ENCODE measurements at regions not wholly inside any gene's neighbourhood (a gene's known extent, or its start where the extent isn't known, plus 50 kb on each side); places are given as distances from the start of the nearest gene placed in this dataset.

GRCh38 chr9:13868336-13868735 is 445.6 kb downstream of the NFIB start:
- H3K9me3 ChIP-seq (ENCODE audit: control insufficient read depth, insufficient read depth, low read length) = no peaks in the 10 kb centered on the region
- no peak for TF ChIP-seq CTCF (IDR thresholded peaks at IDR 0.05; ENCODE audit: low read depth, low read length, poor library complexity, severe bottlenecking)
- TF ChIP-seq EZH2phosphoT487 (IDR thresholded peaks at IDR 0.05; ENCODE audit: borderline replicate concordance, low read length) = no peak
- H3K4me3 ChIP-seq (ENCODE audit: low read length) = no peak overlapping the region
- no peaks in the 10 kb centered on the region for H3F3A ChIP-seq (ENCODE audit: control insufficient read depth, insufficient read depth)
- no peaks in the 10 kb centered on the region for H3K79me2 ChIP-seq (ENCODE audit: control insufficient read depth, low read length)
- no peaks in the 10 kb centered on the region for H3K4me1 ChIP-seq (ENCODE audit: control insufficient read depth, low read length)
- H3K9me2 ChIP-seq (replicated peaks; ENCODE audit: control insufficient read depth, low read length) = no peaks in the 10 kb centered on the region
- H3K36me3 ChIP-seq (ENCODE audit: control insufficient read depth, low read length) = no peaks in the 10 kb centered on the region
- no peaks in the 10 kb centered on the region for H3K27me3 ChIP-seq (ENCODE audit: control insufficient read depth, low read length)
- H3K4me2 ChIP-seq (ENCODE audit: low read length) = no peak overlapping the region
- no peak overlapping the region for H3K27ac ChIP-seq (ENCODE audit: low read depth, low read length)
- H4K20me1 ChIP-seq (ENCODE audit: control insufficient read depth, insufficient read depth, low read depth, low read length) = no peaks in the 10 kb centered on the region

- Histone ChIP-seq H3K9me2 (replicated peaks; ENCODE audit: control insufficient read depth, low read length) (no peaks in the 10 kb centered on the region), H3F3A (ENCODE audit: control insufficient read depth, insufficient read depth) (no peaks in the 10 kb centered on the region), H3K4me2 (ENCODE audit: low read length) (no peak overlapping the region), H3K36me3 (ENCODE audit: control insufficient read depth, low read length) (no peaks in the 10 kb centered on the region), H3K27me3 (ENCODE audit: control insufficient read depth, low read length) (no peaks in the 10 kb centered on the region), H4K20me1 (ENCODE audit: control insufficient read depth, insufficient read depth, low read depth, low read length) (no peaks in the 10 kb centered on the region), H3K4me3 (ENCODE audit: low read length) (no peak overlapping the region), H3K27ac (ENCODE audit: low read depth, low read length) (no peak overlapping the region), H3K9me3 (ENCODE audit: control insufficient read depth, insufficient read depth, low read length) (no peaks in the 10 kb centered on the region), H3K4me1 (ENCODE audit: control insufficient read depth, low read length) (no peaks in the 10 kb centered on the region), H3K79me2 (ENCODE audit: control insufficient read depth, low read length) (no peaks in the 10 kb centered on the region)
- TF ChIP-seq CTCF (IDR thresholded peaks at IDR 0.05; ENCODE audit: low read depth, low read length, poor library complexity, severe bottlenecking) (no peak), EZH2phosphoT487 (IDR thresholded peaks at IDR 0.05; ENCODE audit: borderline replicate concordance, low read length) (no peak)
Observed at GRCh38 chr9:13865869-13866268, 448.1 kb downstream of the NFIB start.

- H3K4me1 ChIP-seq (ENCODE audit: control insufficient read depth, low read length) = no peaks in the 10 kb centered on the region
- no peaks in the 10 kb centered on the region for H3K36me3 ChIP-seq (ENCODE audit: control insufficient read depth, low read length)
- H3K79me2 ChIP-seq (ENCODE audit: control insufficient read depth, low read length) = no peaks in the 10 kb centered on the region
- no peaks in the 10 kb centered on the region for H4K20me1 ChIP-seq (ENCODE audit: control insufficient read depth, insufficient read depth, low read depth, low read length)
- no peak overlapping the region for H3K27ac ChIP-seq (ENCODE audit: low read depth, low read length)
- H3K27me3 ChIP-seq (ENCODE audit: control insufficient read depth, low read length) = no peaks in the 10 kb centered on the region
- H3K4me2 ChIP-seq (ENCODE audit: low read length) = no peak overlapping the region
- no peaks in the 10 kb centered on the region for H3F3A ChIP-seq (ENCODE audit: control insufficient read depth, insufficient read depth)
- no peak for TF ChIP-seq EZH2phosphoT487 (IDR thresholded peaks at IDR 0.05; ENCODE audit: borderline replicate concordance, low read length)
- no peak for TF ChIP-seq CTCF (IDR thresholded peaks at IDR 0.05; ENCODE audit: low read depth, low read length, poor library complexity, severe bottlenecking)
- no peaks in the 10 kb centered on the region for H3K9me3 ChIP-seq (ENCODE audit: control insufficient read depth, insufficient read depth, low read length)
- H3K9me2 ChIP-seq (replicated peaks; ENCODE audit: control insufficient read depth, low read length) = no peaks in the 10 kb centered on the region
- H3K4me3 ChIP-seq (ENCODE audit: low read length) = no peak overlapping the region
Observed at GRCh38 chr9:13863112-13863511, 450.8 kb downstream of the NFIB start.

GRCh38 chr9:13862654-13863053 is 451.3 kb downstream of the NFIB start:
- Histone ChIP-seq H4K20me1 (ENCODE audit: control insufficient read depth, insufficient read depth, low read depth, low read length) (no peaks in the 10 kb centered on the region), H3K4me2 (ENCODE audit: low read length) (no peak overlapping the region), H3K4me3 (ENCODE audit: low read length) (no peak overlapping the region), H3K36me3 (ENCODE audit: control insufficient read depth, low read length) (no peaks in the 10 kb centered on the region), H3K4me1 (ENCODE audit: control insufficient read depth, low read length) (no peaks in the 10 kb centered on the region), H3K9me2 (replicated peaks; ENCODE audit: control insufficient read depth, low read length) (no peaks in the 10 kb centered on the region), H3K27ac (ENCODE audit: low read depth, low read length) (no peak overlapping the region), H3K27me3 (ENCODE audit: control insufficient read depth, low read length) (no peaks in the 10 kb centered on the region), H3K9me3 (ENCODE audit: control insufficient read depth, insufficient read depth, low read length) (no peaks in the 10 kb centered on the region), H3K79me2 (ENCODE audit: control insufficient read depth, low read length) (no peaks in the 10 kb centered on the region), H3F3A (ENCODE audit: control insufficient read depth, insufficient read depth) (no peaks in the 10 kb centered on the region)
- no peak for TF ChIP-seq CTCF (IDR thresholded peaks at IDR 0.05; ENCODE audit: low read depth, low read length, poor library complexity, severe bottlenecking)
- TF ChIP-seq EZH2phosphoT487 (IDR thresholded peaks at IDR 0.05; ENCODE audit: borderline replicate concordance, low read length) = no peak

All from DOHH2 (cell line).